ENCODE measurements at regions not wholly inside any gene's neighbourhood (a gene's known extent, or its start where the extent isn't known, plus 50 kb on each side); places are given as distances from the start of the nearest gene placed in this dataset.

DNA sequence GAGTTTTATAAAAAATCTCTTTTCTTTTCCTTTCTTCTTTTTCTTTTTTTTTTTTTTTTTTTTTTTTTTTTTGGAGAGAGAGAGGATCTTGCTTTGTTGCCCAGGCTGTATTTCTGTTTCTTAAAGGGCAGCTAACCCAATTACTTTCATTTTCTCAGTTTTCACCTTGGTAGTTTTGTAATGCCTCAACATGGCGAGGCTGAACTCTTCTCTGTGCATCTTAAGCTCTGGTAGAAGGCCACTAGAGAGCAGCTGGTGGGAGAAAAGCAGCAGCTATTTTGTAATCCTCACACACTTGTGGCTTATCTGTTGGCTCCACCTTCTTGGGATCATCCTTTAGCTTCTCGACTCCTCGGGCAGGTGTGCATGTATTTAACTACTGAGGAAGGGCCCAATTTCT lies 152.2 kb upstream of the MEIS2 start:
- no peak for DNase-seq (ENCODE audit: low read depth)

DNA sequence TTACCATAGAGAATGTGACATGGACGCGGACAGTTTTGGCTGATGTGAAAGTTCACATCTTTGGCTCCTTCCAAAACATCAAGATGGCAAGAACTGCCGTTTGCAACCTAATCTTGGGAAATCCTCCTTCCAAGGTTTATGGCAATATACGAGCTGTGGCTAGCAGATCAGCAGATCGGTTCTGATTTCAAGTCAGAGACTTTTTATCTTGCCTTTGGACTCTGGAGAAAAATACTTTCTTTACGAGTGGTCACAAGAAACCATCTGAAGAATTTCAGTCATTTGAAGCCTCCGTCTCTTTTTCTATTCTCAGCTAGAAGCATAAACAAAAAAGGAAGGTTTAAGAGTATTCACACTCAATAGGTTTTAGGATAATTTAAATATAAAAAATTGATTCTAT lies 153.5 kb upstream of the MEIS2 start:
- peak; percentile 32 for DNase-seq (ENCODE audit: low read depth)
- no peak overlapping the region for H3K4me3 ChIP-seq (ENCODE audit: low read depth, low read length)
- TF ChIP-seq, protein P1, sequence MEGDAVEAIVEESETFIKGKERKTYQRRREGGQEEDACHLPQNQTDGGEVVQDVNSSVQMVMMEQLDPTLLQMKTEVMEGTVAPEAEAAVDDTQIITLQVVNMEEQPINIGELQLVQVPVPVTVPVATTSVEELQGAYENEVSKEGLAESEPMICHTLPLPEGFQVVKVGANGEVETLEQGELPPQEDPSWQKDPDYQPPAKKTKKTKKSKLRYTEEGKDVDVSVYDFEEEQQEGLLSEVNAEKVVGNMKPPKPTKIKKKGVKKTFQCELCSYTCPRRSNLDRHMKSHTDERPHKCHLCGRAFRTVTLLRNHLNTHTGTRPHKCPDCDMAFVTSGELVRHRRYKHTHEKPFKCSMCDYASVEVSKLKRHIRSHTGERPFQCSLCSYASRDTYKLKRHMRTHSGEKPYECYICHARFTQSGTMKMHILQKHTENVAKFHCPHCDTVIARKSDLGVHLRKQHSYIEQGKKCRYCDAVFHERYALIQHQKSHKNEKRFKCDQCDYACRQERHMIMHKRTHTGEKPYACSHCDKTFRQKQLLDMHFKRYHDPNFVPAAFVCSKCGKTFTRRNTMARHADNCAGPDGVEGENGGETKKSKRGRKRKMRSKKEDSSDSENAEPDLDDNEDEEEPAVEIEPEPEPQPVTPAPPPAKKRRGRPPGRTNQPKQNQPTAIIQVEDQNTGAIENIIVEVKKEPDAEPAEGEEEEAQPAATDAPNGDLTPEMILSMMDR (IDR thresholded peaks at IDR 0.05; ENCODE audit: insufficient read depth, low read depth, low read length) = no peak

More for the DNA sequence above, 152.2 kb upstream of the MEIS2 start:
- H3K4me3 ChIP-seq (ENCODE audit: low read depth, low read length) = no peak overlapping the region
- TF ChIP-seq, protein P1 (IDR thresholded peaks at IDR 0.05; ENCODE audit: insufficient read depth, low read depth, low read length) = no peak

DNA sequence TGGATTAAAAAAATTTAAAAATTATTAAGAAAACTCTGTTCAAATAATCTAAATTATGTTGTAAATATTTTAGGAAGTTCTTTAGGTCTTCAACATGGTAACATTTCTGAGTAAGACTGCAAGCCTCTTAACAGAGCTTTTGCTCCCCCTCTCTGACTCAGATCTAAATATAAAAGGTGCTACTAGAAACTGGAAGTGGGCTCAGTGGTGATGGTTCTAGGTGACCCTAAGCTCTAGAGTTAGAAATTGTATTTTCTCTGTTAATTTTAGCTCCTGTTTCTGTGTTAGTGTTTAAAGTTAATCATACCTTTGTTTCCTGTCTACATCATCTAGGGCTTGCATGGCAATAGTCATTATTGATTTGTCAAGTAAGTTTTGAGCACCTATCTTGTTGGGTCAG lies 159.9 kb upstream of the MEIS2 start:
- TF ChIP-seq, protein P1 (IDR thresholded peaks at IDR 0.05; ENCODE audit: insufficient read depth, low read depth, low read length) = no peak
- H3K4me3 ChIP-seq (ENCODE audit: low read depth, low read length) = no peak overlapping the region
- DNase-seq (ENCODE audit: low read depth) = no peak

DNA sequence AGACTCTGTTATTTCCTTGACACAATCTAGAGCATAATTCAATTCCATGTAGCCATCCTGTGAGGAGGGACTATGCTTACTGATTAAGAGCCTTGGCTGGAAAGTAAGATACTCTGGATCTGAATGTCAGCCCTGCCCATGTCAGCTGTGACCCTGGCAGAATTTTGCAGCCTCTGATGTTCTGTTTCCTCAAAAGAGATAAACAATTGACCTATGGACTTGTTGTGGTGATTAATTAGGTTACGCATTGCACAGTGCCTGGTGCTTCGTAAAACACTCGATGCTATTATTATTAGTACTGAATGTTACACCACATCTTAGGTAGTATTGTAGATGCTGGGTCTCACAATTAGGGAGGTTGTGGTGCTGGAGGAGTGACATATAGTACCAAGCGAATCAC lies 161.3 kb upstream of the MEIS2 start:
- no peak overlapping the region for H3K4me3 ChIP-seq (ENCODE audit: low read depth, low read length)
- no peak for DNase-seq (ENCODE audit: low read depth)
- TF ChIP-seq, protein P1 (IDR thresholded peaks at IDR 0.05; ENCODE audit: insufficient read depth, low read depth, low read length) = no peak

DNA sequence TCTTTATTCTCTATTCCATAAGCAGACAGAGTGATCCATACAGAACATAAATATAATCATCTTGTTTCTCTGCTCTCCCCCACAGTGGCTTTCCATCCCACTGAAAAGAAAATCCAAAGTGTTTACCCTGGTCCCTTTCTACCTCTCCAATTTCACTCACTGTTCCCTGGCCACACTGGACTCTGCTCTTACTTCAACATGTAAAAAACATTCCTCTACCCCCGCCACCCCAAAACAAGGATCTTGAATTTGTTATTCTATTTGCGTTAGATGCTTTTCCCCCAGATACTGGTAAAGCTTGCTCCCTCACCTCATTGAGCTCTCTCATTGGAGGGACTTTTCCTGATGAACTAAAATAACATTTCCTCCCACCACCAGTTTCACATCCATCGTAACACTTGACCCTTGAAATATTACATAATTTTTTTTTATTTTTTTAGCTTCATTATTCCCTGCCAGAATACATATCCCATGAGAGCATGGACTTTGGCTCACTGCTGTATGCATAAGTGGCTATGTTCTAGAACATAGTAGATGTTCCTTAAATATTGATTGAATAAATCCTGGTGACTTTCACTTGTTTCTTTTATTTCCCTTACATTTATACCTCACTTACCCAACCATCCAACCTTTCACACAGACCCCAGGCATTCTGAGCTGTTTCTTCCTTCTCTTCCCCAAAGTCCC lies 162.7 kb upstream of the MEIS2 start:
- TF ChIP-seq, protein P1 (IDR thresholded peaks at IDR 0.05; ENCODE audit: insufficient read depth, low read depth, low read length) = no peak
- DNase-seq (ENCODE audit: low read depth) = no peak
- H3K4me3 ChIP-seq (ENCODE audit: low read depth, low read length) = no peak overlapping the region

DNA sequence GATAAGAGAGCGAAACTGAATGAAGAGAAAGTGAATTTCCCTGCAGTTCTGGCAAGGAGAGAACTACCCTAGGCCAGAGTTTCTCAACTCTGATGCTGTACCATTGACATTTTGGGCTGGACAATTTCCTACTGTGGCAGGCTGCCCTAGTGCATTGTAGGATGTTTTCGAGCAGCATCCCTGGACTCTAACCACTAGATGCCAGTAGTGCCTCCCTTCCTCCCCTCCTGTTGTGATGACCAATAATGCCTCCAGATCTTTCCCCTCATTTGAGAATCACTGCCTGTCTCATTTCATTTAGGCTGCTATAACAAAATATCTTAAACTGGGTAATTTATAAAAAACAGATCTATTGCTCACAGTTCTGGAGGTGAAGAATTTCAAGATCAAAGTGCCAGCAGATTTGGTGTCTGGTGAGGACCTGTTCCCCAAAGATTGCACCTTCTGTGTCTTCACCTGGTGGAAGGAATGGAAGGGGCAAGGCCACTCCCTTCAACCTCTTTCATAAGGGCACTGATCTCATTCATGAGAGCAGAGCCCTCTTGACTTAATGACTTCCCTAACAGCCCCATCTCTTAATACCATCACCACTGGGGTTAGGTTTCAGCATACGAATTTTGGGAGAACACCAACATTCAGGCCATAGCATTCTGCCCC lies 188.9 kb upstream of the MEIS2 start:
- TF ChIP-seq, protein P1 (IDR thresholded peaks at IDR 0.05; ENCODE audit: insufficient read depth, low read depth, low read length) = peak; percentile 30
- DNase-seq (ENCODE audit: low read depth) = no peak
- H3K4me3 ChIP-seq (ENCODE audit: low read depth, low read length) = no peak overlapping the region

All from fibroblast of villous mesenchyme (primary cell).